ENCODE measurements at regions not wholly inside any gene's neighbourhood (a gene's known extent, or its start where the extent isn't known, plus 50 kb on each side); places are given as distances from the start of the nearest gene placed in this dataset.

DNA sequence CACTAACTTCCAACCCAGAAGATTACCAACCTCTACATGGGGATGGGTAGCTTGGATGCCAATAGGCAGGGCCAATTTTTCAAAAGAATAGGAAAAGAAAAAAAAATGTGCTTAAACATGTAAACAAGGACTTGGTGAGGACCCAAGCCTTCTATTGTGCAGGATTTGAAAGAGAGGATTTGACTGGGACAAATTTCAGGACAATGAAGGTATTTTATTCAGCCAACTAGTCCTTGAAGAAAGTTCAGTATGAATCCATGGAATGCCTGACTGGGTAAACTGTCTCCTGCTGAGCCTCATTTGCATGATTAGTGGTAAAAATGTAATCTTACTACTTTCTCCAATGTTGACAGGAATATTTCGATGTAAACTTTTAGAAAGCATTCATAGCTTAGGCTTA is 192.5 kb upstream of the RORB start:
- TF ChIP-seq, protein P1, sequence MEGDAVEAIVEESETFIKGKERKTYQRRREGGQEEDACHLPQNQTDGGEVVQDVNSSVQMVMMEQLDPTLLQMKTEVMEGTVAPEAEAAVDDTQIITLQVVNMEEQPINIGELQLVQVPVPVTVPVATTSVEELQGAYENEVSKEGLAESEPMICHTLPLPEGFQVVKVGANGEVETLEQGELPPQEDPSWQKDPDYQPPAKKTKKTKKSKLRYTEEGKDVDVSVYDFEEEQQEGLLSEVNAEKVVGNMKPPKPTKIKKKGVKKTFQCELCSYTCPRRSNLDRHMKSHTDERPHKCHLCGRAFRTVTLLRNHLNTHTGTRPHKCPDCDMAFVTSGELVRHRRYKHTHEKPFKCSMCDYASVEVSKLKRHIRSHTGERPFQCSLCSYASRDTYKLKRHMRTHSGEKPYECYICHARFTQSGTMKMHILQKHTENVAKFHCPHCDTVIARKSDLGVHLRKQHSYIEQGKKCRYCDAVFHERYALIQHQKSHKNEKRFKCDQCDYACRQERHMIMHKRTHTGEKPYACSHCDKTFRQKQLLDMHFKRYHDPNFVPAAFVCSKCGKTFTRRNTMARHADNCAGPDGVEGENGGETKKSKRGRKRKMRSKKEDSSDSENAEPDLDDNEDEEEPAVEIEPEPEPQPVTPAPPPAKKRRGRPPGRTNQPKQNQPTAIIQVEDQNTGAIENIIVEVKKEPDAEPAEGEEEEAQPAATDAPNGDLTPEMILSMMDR (conservative IDR thresholded peaks at IDR 0.05), result no peak
- TF ChIP-seq EZH2 (IDR thresholded peaks at IDR 0.05; ENCODE audit: low read depth), result no peak

All from PC-9 (cell line).